Keratinocyte (primary cell): ENCODE measurements at regions not wholly inside any gene's neighbourhood (a gene's known extent, or its start where the extent isn't known, plus 50 kb on each side); places are given as distances from the start of the nearest gene placed in this dataset.

ENCODE experiments used
- DNase-seq: peaks from one replicate; pipeline ENCODE4 v3.0.0-alpha.2; 2011; ENCODE audit warnings: low read depth, missing footprints, low spot score
- FAIRE-seq: peaks from 2 replicates; lab custom pipeline; 2011; peaks lifted over from hg19 to GRCh38; lab: Jason Lieb, UNC
- H2AFZ ChIP-seq: 2 replicates; pipeline ENCODE4 v1.6.0; 2012; ENCODE audit warnings: low read length, control low read depth, inconsistent platforms; ENCODE audit not compliant: control insufficient read depth
- H3K27ac ChIP-seq: 2 replicates; pipeline ENCODE4 v1.5.1; 2011; ENCODE audit warnings: low read length; ENCODE audit not compliant: control insufficient read depth, insufficient read depth
- H3K27me3 ChIP-seq: 3 replicates; pipeline ENCODE4 v1.6.0; 2011; ENCODE audit warnings: low read length; ENCODE audit not compliant: control insufficient read depth, insufficient read depth; ENCODE audit errors: extremely low read depth
- H3K36me3 ChIP-seq, 2 experiments: 2 replicates in 1 of 2; 3 replicates in 1 of 2; pipeline ENCODE4 v1.5.1; 2011; ENCODE audit warnings: low read length in 2 of 2, mild to moderate bottlenecking in 1 of 2; ENCODE audit not compliant: control insufficient read depth in 2 of 2, insufficient read depth in 2 of 2; ENCODE audit errors: extremely low read depth in 1 of 2
- H3K4me1 ChIP-seq: 3 replicates; pipeline ENCODE4 v1.5.1; 2011; ENCODE audit warnings: low read length; ENCODE audit not compliant: control insufficient read depth, insufficient read depth; ENCODE audit errors: extremely low read depth
- H3K4me2 ChIP-seq: 3 replicates; pipeline ENCODE4 v1.6.0; 2011; ENCODE audit warnings: low read depth, low read length; ENCODE audit not compliant: control insufficient read depth, insufficient read depth; ENCODE audit errors: extremely low read depth
- H3K4me3 ChIP-seq, 3 experiments: fragments of 200-600 bp in 1 of 3; sonication (generic) in 1 of 3; 2 replicates in 2 of 3; 3 replicates in 1 of 3; pipeline ENCODE4 v1.5.1; 2011 to 2016; ENCODE audit warnings: low read length in 3 of 3, mild to moderate bottlenecking in 3 of 3, control low read depth in 2 of 3, inconsistent platforms in 1 of 3, low read depth in 1 of 3, mixed read lengths in 1 of 3, mixed run types in 1 of 3, moderate library complexity in 1 of 3; ENCODE audit not compliant: control insufficient read depth in 2 of 3, insufficient read depth in 2 of 3; ENCODE audit errors: extremely low read depth in 1 of 3
- H3K79me2 ChIP-seq: 2 replicates; pipeline ENCODE4 v1.6.0; 2012; ENCODE audit warnings: low read length; ENCODE audit not compliant: control insufficient read depth, insufficient read depth
- H3K9ac ChIP-seq: 3 replicates; pipeline ENCODE4 v1.6.0; 2011; ENCODE audit warnings: low read length; ENCODE audit not compliant: control insufficient read depth, insufficient read depth; ENCODE audit errors: extremely low read depth
- H3K9me1 ChIP-seq: 3 replicates; pipeline ENCODE4 v1.6.0; 2011; ENCODE audit warnings: low read length; ENCODE audit not compliant: control insufficient read depth, insufficient read depth; ENCODE audit errors: extremely low read depth
- H3K9me3 ChIP-seq: 2 replicates; pipeline ENCODE4 v1.5.1; 2012; ENCODE audit warnings: low read depth, low read length; ENCODE audit not compliant: control insufficient read depth
- H4K20me1 ChIP-seq: 3 replicates; pipeline ENCODE4 v1.6.0; 2011; ENCODE audit warnings: low read length; ENCODE audit not compliant: control insufficient read depth, insufficient read depth; ENCODE audit errors: extremely low read depth
- CTCF ChIP-seq, 3 experiments: IDR thresholded peaks in 1 of 3; conservative IDR thresholded peaks in 1 of 3; optimal IDR thresholded peaks in 1 of 3; 2 replicates in 2 of 3; 3 replicates in 1 of 3; pipeline versions ENCODE3 to v1.5.1; 2011; ENCODE audit warnings: low read length in 3 of 3, mild to moderate bottlenecking in 3 of 3, moderate library complexity in 2 of 3, control low read depth in 1 of 3, inconsistent platforms in 1 of 3; ENCODE audit not compliant: insufficient read depth in 2 of 3; ENCODE audit errors: extremely low read depth in 1 of 3
- EZH2 ChIP-seq: IDR thresholded peaks from one replicate; pipeline ENCODE4 v1.6.1; 2012; ENCODE audit warnings: inconsistent platforms, mild to moderate bottlenecking, low read length, moderate library complexity
- dilution Hi-C: fragments of 300-500 bp; cut with MboI; formaldehyde crosslinking; loops from one replicate; pipeline ENCODE4 v1.7.0; 2020; ENCODE audit warnings: low sequenced_read_pairs; ENCODE audit not compliant: extremely low pct_ligation_motif_present

GRCh38 chr2:121977326-121977725 is 221.9 kb downstream of the TSN start:
- TF ChIP-seq EZH2 (no peak), CTCF (optimal IDR thresholded peaks at IDR 0.05 in 1 of 3, IDR thresholded peaks at IDR 0.05 in 1 of 3, conservative IDR thresholded peaks at IDR 0.05 in 1 of 3; ENCODE audit: extremely low read depth in 1 of 3, insufficient read depth in 2 of 3, low read length in 3 of 3) (no peak)
- Histone ChIP-seq H3K9ac (no peak overlapping the region), H3K4me2 (no peak overlapping the region), H3K9me1 (no peaks in the 10 kb centered on the region), H3K27me3 (no peaks in the 10 kb centered on the region), H2AFZ (no peak overlapping the region), H3K4me3 (no peak overlapping the region), H4K20me1 (no peaks in the 10 kb centered on the region), H3K4me1 (no peaks in the 10 kb centered on the region), H3K79me2 (no peaks in the 10 kb centered on the region), H3K9me3 (no peaks in the 10 kb centered on the region), H3K27ac (no peak overlapping the region), H3K36me3 (no peaks in the 10 kb centered on the region)
- FAIRE-seq (no peak), DNase-seq (no peak)
- dilution Hi-C loops = no loop called here

- Histone ChIP-seq H3K27me3 (no peaks in the 10 kb centered on the region), H4K20me1 (no peaks in the 10 kb centered on the region), H3K9me1 (no peaks in the 10 kb centered on the region), H3K79me2 (no peaks in the 10 kb centered on the region), H3K9me3 (no peaks in the 10 kb centered on the region), H3K27ac (no peak overlapping the region), H3K4me2 (no peak overlapping the region), H3K9ac (no peak overlapping the region), H3K4me1 (no peaks in the 10 kb centered on the region), H2AFZ (no peak overlapping the region), H3K36me3 (no peaks in the 10 kb centered on the region), H3K4me3 (no peak overlapping the region)
- DNase-seq (no peak), FAIRE-seq (no peak)
- dilution Hi-C loops = no loop called here
- no peak for TF ChIP-seq CTCF (optimal IDR thresholded peaks at IDR 0.05 in 1 of 3, IDR thresholded peaks at IDR 0.05 in 1 of 3, conservative IDR thresholded peaks at IDR 0.05 in 1 of 3; ENCODE audit: extremely low read depth in 1 of 3, insufficient read depth in 2 of 3, low read length in 3 of 3)
Measured at GRCh38 chr2:121992700-121993099, 237.2 kb downstream of the TSN start.
